HL-60 (cell line): ENCODE measurements at regions not wholly inside any gene's neighbourhood (a gene's known extent, or its start where the extent isn't known, plus 50 kb on each side); places are given as distances from the start of the nearest gene placed in this dataset.

ENCODE experiments used
- DNase-seq, 2 experiments: peaks; one replicate each; pipeline ENCODE4 v3.0.0-alpha.2; 2010 to 2020; ENCODE audit warnings: low read depth in 1 of 2, low spot score in 1 of 2
- H3K27ac ChIP-seq: fragments of 250-450 bp; sonication (Bioruptor Pico); replicated peaks from 2 replicates; pipeline ENCODE4 v1.5.1; 2020; ENCODE audit warnings: mild to moderate bottlenecking, moderate library complexity
- H3K27me3 ChIP-seq: fragments of 250-450 bp; sonication (Bioruptor Pico); 2 replicates; pipeline ENCODE4 v1.5.1; 2021; ENCODE audit warnings: mild to moderate bottlenecking, moderate library complexity; ENCODE audit not compliant: insufficient read depth, poor library complexity, severe bottlenecking
- H3K4me3 ChIP-seq: replicated peaks from 2 replicates; pipeline ENCODE4 v1.5.1; 2011; ENCODE audit warnings: mild to moderate bottlenecking, control low read depth, low read length; ENCODE audit not compliant: insufficient read depth
- GABPA ChIP-seq: IDR thresholded peaks from 2 replicates; pipeline ENCODE4 v1.6.1; 2012; ENCODE audit warnings: low read depth
- POLR2AphosphoS5 ChIP-seq: IDR thresholded peaks from 2 replicates; pipeline ENCODE4 v1.6.1; 2012; ENCODE audit warnings: low read depth
- REST ChIP-seq: IDR thresholded peaks from 2 replicates; pipeline ENCODE4 v1.6.1; 2012; ENCODE audit warnings: low read depth; ENCODE audit not compliant: insufficient replicate concordance
- SPI1 ChIP-seq: IDR thresholded peaks from 2 replicates; pipeline ENCODE4 v1.6.1; 2012; ENCODE audit warnings: low read depth, mild to moderate bottlenecking, borderline replicate concordance
- TF ChIP-seq, protein P1 (sequence below): IDR thresholded peaks from one replicate; pipeline ENCODE4 v1.5.1; 2011; ENCODE audit warnings: low read length, control low read depth, inconsistent platforms; ENCODE audit not compliant: insufficient read depth

DNA sequence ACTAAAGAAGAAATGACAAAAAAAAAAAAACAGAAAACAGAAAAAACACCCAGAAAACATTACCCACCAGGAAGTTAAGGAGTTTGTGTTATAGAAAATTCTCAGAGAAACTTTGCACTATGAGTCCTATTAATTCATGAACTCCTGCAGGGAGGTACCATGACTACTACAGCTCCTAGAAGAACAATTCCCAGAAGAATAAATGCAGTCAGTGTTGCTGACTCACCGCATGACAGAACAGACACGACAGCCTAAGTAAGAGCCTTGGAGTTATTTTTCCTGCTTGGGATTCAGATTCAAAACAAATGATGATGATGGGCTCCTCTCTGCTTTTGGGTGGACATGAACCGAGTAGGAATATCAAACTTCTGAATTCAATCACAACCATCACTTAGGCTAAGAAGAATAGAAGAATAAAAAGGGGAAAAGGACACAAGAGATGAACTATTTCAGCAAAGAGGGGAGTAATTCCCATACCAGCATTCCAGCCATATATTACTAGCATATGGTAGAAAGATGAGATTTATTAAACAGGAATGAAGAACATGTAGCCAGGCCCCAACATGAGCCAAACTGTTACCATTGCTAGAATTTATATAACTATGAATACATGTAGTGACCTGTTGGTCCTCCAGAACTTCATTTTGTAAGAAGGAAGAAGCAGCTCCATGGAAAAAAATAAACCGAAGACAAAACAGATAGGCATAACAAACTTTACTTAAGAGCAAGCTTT lies 209.6 kb upstream of the PDE4D start:
- Histone ChIP-seq H3K4me3 (no peak overlapping the region), H3K27ac (no peak overlapping the region), H3K27me3 (no peaks in the 10 kb centered on the region)
- TF ChIP-seq REST (no peak), POLR2AphosphoS5 (no peak), SPI1 (no peak), GABPA (no peak)
- TF ChIP-seq, protein P1, sequence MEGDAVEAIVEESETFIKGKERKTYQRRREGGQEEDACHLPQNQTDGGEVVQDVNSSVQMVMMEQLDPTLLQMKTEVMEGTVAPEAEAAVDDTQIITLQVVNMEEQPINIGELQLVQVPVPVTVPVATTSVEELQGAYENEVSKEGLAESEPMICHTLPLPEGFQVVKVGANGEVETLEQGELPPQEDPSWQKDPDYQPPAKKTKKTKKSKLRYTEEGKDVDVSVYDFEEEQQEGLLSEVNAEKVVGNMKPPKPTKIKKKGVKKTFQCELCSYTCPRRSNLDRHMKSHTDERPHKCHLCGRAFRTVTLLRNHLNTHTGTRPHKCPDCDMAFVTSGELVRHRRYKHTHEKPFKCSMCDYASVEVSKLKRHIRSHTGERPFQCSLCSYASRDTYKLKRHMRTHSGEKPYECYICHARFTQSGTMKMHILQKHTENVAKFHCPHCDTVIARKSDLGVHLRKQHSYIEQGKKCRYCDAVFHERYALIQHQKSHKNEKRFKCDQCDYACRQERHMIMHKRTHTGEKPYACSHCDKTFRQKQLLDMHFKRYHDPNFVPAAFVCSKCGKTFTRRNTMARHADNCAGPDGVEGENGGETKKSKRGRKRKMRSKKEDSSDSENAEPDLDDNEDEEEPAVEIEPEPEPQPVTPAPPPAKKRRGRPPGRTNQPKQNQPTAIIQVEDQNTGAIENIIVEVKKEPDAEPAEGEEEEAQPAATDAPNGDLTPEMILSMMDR: no peak
- DNase-seq: no peak

GRCh38 chr5:60101573-60101972 lies 208.0 kb upstream of the PDE4D start:
- no peaks in the 10 kb centered on the region for H3K27me3 ChIP-seq
- no peak for DNase-seq
- no peak overlapping the region for H3K27ac ChIP-seq
- TF ChIP-seq, protein P1: no peak
- TF ChIP-seq SPI1 (no peak), GABPA (no peak), REST (no peak), POLR2AphosphoS5 (no peak)
- no peak overlapping the region for H3K4me3 ChIP-seq

DNA sequence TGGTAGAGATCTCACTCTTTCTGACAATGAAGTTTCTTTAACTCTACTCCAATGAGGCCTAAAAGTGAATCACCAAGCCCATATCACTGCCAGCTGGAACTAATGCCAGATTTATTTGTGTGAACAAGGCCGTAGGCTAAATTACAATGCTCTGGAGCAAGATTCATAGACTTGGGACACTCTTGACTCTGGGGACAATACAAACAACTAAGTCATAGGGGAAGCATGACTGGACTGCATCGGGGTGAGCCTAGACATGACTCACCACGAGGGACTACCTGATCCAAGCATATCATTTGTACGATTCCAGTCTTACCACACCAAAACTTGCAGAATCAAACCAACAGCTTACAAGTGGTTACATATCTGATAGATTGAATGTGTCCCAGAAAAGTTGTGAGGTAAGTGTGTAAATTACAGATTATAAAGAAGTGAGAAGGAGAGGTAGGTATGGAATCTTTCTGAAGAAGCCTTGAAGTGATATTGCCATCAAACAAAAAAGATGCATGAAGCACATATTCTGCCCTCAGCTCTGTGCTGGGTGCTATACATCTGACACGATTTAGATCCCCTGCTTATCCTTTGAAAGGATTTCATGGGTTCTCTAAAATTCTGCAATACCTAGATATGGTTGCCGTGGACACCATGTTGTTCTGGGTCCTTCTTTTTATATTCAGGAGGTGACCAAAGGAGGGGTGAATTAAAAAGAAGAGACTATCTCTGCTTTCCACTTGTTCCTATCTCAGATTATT lies 199.3 kb upstream of the PDE4D start:
- TF ChIP-seq SPI1 (no peak), GABPA (no peak), REST (no peak), POLR2AphosphoS5 (no peak)
- TF ChIP-seq, protein P1: no peak
- no peaks in the 10 kb centered on the region for H3K27me3 ChIP-seq
- DNase-seq: no peak
- no peak overlapping the region for H3K4me3 ChIP-seq
- no peak overlapping the region for H3K27ac ChIP-seq
